H1 (cell line): ENCODE measurements at regions not wholly inside any gene's neighbourhood (a gene's known extent, or its start where the extent isn't known, plus 50 kb on each side); places are given as distances from the start of the nearest gene placed in this dataset.

Experiments
- CHD2 ChIP-seq: IDR thresholded peaks from 2 replicates; pipeline ENCODE4 v1.6.1; 2012; ENCODE audit warnings: low read length, improper control_type of control experiment
- CREB1 ChIP-seq: IDR thresholded peaks from 2 replicates; pipeline ENCODE4 v1.6.1; 2012; ENCODE audit warnings: inconsistent platforms
- SIRT6 ChIP-seq: IDR thresholded peaks from one replicate; pipeline ENCODE4 v1.7.1; 2012; ENCODE audit warnings: low read length, inconsistent platforms
- SP1 ChIP-seq: IDR thresholded peaks from 2 replicates; pipeline ENCODE4 v1.6.1; 2011; ENCODE audit warnings: low read depth, low read length

DNA sequence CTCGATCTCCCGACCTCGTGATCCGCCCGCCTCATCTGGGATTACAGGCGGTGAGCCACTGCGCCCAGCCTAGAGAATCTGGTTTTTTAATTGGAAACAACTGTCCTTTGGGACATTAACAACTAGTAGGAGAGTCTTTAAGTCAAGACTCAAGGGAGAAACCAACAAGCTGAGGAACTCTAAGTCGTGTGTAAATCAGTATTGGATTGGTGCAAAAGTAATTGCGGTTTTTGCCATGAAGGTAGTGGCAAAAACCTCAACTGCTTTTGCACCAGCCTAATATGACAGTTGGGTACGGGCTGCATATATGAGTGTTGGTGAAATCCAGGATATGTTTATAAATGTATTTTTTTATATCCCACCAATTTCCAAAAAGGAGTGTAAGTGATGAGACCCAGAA is 113.9 kb upstream of the PLXNA4 start (continued):
- TF ChIP-seq SIRT6 (no peak), CHD2 (no peak), CREB1 (no peak), SP1 (no peak)
